Testis (tissue), 2 donors: ENCODE measurements at regions not wholly inside any gene's neighbourhood (a gene's known extent, or its start where the extent isn't known, plus 50 kb on each side); places are given as distances from the start of the nearest gene placed in this dataset.

Experiments
- DNase-seq: peaks from one replicate; pipeline ENCODE4 v3.0.0-alpha.2; 2019
- H3K27ac ChIP-seq, 2 donors: fragments of 200-600 bp; sonication (generic); one replicate each; pipeline ENCODE4 v1.5.1; 2019
- H3K27me3 ChIP-seq: fragments of 200-600 bp; sonication (generic); one replicate; pipeline ENCODE4 v1.5.1; 2019
- H3K36me3 ChIP-seq: fragments of 200-600 bp; sonication (generic); one replicate; pipeline ENCODE4 v1.5.1; 2017; ENCODE audit warnings: low read depth; ENCODE audit errors: missing control alignments
- H3K4me1 ChIP-seq: fragments of 200-600 bp; sonication (generic); one replicate; pipeline ENCODE4 v1.5.1; 2019
- H3K4me3 ChIP-seq, 2 donors: fragments of 200-600 bp; sonication (generic); one replicate each; pipeline ENCODE4 v1.5.1; 2017 to 2019
- H3K9me3 ChIP-seq: fragments of 200-600 bp; sonication (generic); one replicate; pipeline ENCODE4 v1.5.1; 2017
- CTCF ChIP-seq, 3 experiments: fragments of 450-650 bp in 2 of 3; fragments of 200-600 bp in 1 of 3; sonication (generic) in 1 of 3; IDR thresholded peaks; one replicate each; pipeline ENCODE4 v1.5.1; 2016 to 2019; ENCODE audit warnings: antibody characterized with exemption in 3 of 3, mild to moderate bottlenecking in 2 of 3, moderate library complexity in 1 of 3
- POLR2A ChIP-seq: fragments of 450-650 bp; IDR thresholded peaks from one replicate; pipeline ENCODE4 v1.6.1; 2017; ENCODE audit warnings: antibody characterized with exemption, mild to moderate bottlenecking, moderate library complexity
- WGBS, 2 donors: methylation state at CpG; one replicate each; pipeline ENCODE4 v1.1.5; 2018; 5-methylcytosine and 5-hydroxymethylcytosine counted together
- intact Hi-C: fragments of 100-400 bp; cut with DNase I; formaldehyde crosslinking; loops from one replicate; pipeline ENCODE4 v1.15.1; 2023; ENCODE audit warnings: low total_unique reads

DNA sequence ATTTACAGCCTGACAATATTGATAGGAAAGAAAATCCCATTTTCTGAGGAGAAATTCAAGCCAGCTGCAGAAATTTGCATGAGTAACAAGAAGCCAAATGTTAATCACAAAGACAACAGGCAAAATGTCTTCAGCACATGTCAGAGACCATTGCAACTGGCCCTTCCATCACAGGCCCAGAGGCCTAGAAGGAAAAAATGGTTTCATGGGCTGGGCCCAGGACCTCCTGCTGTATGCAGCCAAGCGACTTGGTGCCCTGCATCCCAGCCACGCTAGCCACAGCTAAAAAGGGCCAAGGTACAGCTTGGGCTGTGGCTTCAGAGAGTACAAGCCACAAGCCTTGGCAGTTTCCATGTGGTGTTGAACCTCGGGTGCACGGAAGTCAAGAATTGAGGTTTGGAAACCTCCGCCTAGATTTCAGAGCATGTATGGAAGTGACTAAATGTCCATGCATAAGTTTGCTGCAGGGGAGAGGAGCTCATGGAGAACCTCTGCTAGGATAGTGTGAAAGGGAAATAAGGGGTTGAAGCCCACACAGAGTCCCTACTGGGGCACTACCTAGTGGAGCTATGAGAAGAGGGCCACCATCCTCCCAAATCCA lies 1474.0 kb downstream of the PCDH9 start:
- Histone ChIP-seq H3K36me3 (no peaks in the 10 kb centered on the region), H3K4me1 (no peaks in the 10 kb centered on the region), H3K27ac (no peak overlapping the region), H3K4me3 (no peak overlapping the region), H3K9me3 (no peaks in the 10 kb centered on the region), H3K27me3 (no peaks in the 10 kb centered on the region)
- DNase-seq: no peak
- 93 to 96% methylated on average over 5 of the region's 5 CpGs for WGBS, 2 donors
- TF ChIP-seq CTCF (IDR thresholded peaks at IDR 0.05) (no peak), POLR2A (no peak)
- intact Hi-C loops: no loop called here

DNA sequence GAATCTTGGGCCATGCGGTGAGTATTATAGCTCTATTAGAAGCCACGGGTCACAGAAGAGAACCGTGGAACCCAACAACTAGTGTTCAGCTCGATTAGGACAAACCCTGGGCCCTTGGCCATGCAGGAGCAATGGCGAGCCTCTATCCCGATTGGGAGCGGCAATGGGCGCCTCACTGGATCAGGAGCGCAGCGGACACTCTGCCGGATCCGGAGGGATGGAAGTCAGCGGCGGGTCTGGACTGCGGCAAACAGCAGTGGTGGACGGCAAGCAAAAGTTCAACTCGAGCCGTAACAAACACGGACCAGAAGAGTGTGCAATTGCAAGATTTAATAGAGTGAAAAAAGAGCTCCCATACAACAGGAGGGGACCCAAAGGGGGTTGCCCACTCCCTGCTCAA lies 1481.9 kb downstream of the PCDH9 start:
- Histone ChIP-seq H3K9me3 (no peaks in the 10 kb centered on the region), H3K4me3 (no peak overlapping the region), H3K36me3 (no peaks in the 10 kb centered on the region), H3K27ac (no peak overlapping the region), H3K27me3 (no peaks in the 10 kb centered on the region), H3K4me1 (no peaks in the 10 kb centered on the region)
- intact Hi-C loops: no loop called here
- 68 to 86% methylated on average over 13 to 19 of the region's 19 CpGs for WGBS, 2 donors
- DNase-seq: no peak
- TF ChIP-seq POLR2A (no peak), CTCF (IDR thresholded peaks at IDR 0.05) (no peak)

GRCh38 chr13:65746406-65746921 lies 1483.7 kb downstream of the PCDH9 start:
- H3K4me1 ChIP-seq: no peaks in the 10 kb centered on the region
- no peak for DNase-seq
- no peak overlapping the region for H3K27ac ChIP-seq
- TF ChIP-seq POLR2A (no peak), CTCF (IDR thresholded peaks at IDR 0.05) (no peak)
- WGBS, 2 donors: 94 to 95% methylated on average over 4 of the region's 4 CpGs
- intact Hi-C loops: no loop called here
- no peaks in the 10 kb centered on the region for H3K36me3 ChIP-seq
- no peak overlapping the region for H3K4me3 ChIP-seq
- no peaks in the 10 kb centered on the region for H3K9me3 ChIP-seq
- H3K27me3 ChIP-seq: no peaks in the 10 kb centered on the region

DNA sequence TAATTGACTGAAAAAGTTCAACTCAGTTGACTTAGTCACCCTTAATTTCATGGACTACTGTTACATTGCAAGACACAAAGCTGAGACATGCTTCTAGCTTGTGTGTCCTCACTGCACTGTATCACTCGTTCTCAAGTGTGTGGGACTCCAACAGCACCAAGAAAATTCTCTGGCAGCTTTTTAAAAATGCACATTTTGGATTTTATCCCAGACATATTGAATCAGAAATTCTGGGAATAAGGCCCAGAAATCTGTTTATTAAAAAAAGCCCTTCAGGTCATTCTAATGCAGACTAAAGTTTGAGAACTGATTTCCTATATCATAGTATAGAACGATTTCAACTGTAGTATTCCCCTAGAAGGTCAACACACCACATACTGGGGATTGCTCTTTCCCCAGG lies 1485.3 kb downstream of the PCDH9 start:
- H3K36me3 ChIP-seq: no peaks in the 10 kb centered on the region
- intact Hi-C loops: no loop called here
- WGBS, 2 donors: 49 to 54% methylated on average over 2 of the region's 2 CpGs
- no peaks in the 10 kb centered on the region for H3K27me3 ChIP-seq
- H3K4me3 ChIP-seq: no peak overlapping the region
- H3K27ac ChIP-seq: no peak overlapping the region
- no peaks in the 10 kb centered on the region for H3K9me3 ChIP-seq
- no peaks in the 10 kb centered on the region for H3K4me1 ChIP-seq
- no peak for DNase-seq
- no peak for TF ChIP-seq POLR2A
- TF ChIP-seq CTCF (IDR thresholded peaks at IDR 0.05): no peak

GRCh38 chr13:65733110-65733509 lies 1497.0 kb downstream of the PCDH9 start:
- no peaks in the 10 kb centered on the region for H3K36me3 ChIP-seq
- no peak for DNase-seq
- intact Hi-C loops: no loop called here
- no peak overlapping the region for H3K4me3 ChIP-seq
- H3K4me1 ChIP-seq: no peaks in the 10 kb centered on the region
- 88 to 94% methylated on average over 1 of the region's 1 CpG for WGBS, 2 donors
- no peak overlapping the region for H3K27ac ChIP-seq
- TF ChIP-seq POLR2A (no peak), CTCF (IDR thresholded peaks at IDR 0.05) (no peak)
- H3K9me3 ChIP-seq: no peaks in the 10 kb centered on the region
- H3K27me3 ChIP-seq: no peaks in the 10 kb centered on the region
